ENCODE measurements at regions not wholly inside any gene's neighbourhood (a gene's known extent, or its start where the extent isn't known, plus 50 kb on each side); places are given as distances from the start of the nearest gene placed in this dataset.

DNA sequence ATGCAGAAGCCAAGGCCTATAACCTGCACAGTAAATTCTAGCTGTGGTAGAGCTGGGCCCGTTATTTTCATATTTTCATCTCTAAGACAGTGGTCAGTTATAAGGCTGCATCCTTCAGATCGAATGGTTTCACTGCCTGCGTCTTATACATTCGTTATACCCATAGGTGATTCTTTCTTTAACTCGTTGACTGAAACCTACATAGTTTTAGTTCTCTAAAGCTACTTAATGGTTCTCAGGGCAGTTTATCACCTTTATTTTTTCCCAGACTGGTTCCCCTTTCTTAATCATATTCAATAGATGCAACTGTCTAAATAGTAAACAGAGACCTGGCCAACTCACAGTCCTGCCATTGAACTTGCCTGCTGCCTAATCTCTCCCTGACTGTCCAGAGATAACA, 615.3 kb upstream of the SLITRK1 start:
- no peak for DNase-seq

DNA sequence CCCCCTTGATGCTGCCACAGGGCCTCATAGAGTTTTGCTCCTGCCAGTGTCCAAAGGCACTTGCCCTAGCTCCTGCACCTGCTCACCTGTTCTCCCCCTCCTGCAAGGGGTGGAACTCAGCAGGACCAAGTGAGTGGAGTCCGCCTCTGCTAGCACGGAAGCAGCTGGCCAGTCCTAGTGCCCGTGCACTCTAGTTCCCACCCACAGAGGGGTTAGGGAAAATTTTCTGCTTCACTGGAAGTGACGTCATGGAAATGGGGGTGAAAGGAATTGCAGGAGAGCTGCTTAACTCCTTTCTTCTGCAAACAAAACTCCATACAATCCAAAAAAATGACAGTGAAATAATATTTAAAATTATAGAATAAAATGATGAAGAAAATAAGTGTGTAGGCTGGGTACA, 609.7 kb upstream of the SLITRK1 start:
- DNase-seq = no peak

DNA sequence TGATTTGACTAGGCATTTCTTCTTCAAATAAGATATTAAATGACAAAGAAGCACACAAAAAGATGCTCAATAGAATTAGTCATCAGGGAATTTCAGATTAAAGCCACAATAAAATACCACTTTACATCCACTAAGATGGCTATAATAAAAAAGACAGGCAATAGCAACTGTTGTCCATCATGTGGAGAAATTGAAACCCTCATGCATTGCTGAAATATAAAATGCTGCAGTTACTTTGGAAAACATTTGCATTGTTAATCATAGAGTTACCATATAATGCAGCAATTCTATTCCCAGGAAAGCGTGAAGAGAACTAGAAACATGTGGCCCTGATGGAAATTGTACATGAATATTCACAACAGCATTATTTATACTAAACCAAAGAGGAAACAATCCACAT, 605.5 kb upstream of the SLITRK1 start:
- no peak for DNase-seq

DNA sequence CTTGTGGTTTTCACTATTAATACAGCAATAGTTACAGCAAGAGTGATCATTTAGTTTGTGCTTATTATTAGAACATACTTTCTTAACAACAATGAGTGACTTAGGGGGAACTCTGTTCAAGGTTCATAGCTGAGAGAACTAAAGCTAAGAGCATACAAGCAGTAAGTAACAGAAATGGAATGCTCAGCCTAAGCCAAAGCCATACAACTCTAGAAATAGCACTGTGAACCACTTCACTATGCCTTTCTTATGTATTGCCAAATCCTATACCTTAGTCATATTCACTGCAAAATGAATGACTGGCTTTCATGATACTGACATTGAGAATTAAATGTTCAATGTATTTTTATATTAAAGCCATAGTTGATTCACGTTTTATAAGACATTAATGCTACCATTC, 599.7 kb upstream of the SLITRK1 start:
- DNase-seq = no peak

DNA sequence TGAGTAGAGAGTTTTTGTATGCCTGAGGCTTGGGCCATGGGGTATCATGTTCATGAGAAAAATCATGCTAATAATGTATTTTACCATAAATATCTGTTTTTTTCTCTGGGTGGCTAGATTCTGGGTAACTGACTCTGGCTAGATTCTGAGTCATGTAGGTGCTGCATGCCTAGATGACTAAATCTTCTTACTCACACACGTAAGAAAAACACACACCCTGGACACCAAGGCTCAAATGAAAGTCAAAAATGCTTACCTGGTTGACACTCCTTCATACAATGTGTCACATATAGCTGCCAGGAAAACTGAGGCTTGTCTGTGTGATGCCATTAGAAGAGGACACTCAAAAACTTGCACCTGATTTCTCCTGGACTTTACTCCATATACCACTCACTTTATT, 597.4 kb upstream of the SLITRK1 start:
- DNase-seq = no peak

DNA sequence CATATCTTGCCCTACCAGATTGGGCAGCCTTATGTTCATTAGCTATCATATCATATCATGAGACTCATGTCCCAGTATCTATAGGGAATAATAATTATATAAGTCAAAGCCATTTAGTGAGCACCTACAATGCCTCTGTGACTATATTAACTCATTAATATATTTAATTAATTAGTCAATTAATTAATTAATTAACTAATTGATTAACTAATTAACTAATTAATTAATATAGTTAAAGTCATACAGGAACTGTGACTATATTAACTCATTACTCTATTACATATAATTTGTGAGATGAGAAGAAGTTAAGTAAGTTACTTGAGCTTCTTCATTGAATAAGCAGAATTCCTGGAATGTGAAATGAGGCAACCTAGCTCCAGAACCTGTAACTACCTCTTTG, 588.3 kb upstream of the SLITRK1 start:
- no peak for DNase-seq

DNA sequence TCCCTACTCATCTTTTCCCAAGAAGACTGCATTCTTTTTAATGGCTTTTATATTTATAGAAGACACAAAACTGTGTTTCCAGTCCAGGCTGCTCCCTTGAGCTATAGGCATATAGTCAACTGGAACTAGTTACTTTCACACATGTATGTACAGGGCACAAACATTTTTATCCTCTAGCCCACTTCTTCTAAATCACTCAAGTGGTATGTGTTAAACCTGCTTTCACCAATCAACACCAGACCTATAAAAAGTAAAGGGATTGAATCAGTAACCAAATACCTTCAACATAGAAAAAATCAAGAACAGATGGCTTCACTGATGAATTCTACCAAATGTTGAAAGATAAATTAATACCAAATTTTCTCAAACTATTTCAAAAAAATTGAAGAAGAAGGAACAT, 584.2 kb upstream of the SLITRK1 start:
- DNase-seq = no peak

DNA sequence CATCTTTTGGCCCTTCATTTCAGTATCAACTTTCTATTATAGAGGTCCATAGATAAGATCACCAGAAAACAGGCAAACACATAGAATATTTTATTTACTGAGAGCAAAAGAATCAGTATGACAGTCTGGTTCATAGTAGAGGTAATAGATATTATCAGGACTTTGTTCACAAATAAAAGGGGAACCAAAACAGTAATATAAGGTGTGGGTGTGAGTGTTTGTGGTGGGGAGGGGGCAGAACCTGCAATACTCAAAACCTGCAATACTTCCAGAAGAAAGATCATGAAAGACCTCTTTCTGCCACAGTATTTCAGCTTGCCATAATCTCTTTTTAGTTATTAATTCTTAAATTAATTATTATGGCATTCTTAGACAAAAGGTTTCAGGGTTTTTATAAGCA, 578.7 kb upstream of the SLITRK1 start:
- no peak for DNase-seq

DNA sequence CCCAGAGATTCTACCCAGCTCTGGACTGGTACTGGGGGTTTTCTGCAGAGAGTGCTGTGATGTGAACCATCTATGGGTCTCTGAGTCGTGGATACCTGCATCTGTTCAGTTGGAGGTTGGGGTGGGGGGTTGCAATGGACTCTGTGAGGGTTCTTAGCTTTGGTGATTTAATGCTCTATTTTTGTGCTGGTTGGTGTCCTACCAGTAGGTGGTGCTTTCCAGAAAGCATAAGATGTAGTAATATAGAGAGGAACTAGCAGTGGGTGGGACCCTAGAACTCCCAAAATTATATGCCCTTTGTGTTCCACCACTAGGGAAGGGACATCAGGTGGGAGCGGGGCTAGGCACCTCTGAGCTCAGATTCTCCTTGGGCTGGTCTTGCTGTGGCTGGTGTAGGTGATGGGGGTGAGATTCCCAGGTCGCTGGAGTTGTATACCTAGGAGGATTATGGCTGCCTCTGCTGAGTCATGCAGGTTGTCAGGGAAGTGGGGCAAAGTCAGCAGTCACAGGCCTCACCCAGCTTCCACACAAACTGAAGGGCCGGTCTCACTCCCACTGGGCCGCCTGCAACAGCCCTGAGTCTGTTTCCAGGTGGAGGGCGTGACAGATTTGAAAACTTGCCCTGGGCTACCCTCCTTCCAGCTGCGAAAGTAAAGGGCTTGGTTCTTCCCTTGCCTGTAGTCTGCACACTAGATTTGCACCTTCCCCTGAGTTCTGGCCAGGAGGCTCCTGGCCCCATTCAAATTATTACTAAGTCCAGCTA, 573.0 kb upstream of the SLITRK1 start:
- DNase-seq = no peak

DNA sequence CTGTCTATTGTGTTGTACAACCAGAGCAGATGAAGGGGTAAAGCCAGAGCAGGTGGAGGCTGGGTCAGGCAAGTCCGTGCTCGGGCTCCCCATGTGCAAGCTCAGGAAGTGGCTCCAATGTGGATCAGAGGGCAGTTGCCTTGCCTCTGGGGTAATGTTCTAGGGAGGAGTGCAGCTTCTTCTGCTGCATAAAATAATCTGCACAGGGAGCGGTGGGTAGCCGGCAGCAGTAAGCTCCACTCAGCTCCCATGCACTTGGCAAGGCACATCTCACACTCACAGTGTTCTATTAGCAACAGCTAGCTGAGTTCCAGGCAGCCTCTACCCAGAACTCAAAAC, 565.3 kb upstream of the SLITRK1 start:
- no peak for DNase-seq

DNA sequence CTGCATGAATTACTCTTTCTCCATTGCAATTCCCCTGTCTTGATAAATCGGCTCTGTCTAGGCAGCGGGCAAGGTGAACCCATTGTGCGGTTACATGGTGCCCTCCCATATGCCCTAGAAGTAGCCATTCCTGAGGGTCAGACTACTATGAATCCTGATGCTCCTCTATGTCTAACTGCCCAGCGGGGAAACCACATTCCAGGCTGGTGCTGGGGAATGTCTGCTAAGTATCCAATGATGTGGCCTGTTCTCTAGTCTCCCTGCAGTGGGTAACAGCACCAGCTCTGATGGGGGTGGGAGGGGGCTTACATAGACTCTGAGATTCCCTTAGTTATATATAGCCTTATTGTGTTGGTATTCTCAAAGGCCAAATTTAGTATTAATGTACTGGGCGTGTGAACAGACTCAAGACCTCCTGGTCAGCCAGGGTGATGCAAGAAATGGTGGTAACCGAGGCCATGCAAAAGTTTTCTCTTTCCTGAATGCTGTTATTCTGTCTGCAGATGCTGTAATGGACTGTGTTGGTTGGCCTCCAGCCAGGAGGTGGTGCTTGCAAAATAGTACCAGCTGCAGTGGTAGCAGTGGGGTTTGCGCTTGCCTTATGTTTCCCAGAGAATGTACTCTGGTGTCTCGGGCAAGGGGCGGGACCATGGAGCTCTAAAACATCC, 564.8 kb upstream of the SLITRK1 start:
- peak; percentile 4 for DNase-seq

DNA sequence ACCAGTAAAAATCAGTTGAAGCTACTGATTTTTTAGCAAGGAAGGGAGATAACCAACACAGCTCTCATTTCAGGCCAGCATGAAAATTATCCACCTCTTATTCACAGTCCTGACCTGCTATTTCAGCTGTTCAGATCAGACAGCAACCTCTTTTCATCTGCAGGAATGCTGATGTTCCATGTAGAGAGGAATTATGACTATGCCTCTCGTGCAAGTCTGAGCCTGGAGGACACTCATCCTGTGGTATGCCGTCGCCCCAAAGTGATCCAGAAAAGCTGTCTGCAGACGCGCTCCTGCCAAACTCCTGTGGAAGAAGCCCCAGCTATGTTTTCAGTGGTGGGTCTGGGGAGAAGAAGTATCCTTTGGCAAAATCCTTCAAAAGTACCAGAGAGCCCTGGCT, 563.5 kb upstream of the SLITRK1 start:
- no peak for DNase-seq

DNA sequence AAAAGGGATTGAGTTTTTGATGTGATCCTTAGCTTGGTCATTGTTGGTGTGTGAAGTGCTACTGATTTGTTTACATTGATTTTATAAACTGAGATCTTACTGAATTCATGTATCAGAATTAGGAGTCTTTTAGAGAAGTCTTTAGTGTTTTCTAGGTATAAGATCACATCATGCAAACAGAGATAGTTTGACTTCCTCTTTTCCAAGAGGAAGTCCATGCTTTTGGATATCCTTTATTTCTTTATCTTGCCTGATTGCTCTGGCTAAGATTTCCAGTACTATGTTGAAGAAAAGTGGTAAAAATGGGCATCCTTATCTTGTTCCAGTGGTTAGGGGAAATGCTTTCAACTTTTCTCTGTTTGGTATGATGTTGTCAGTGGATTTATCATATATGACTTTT, 561.2 kb upstream of the SLITRK1 start:
- no peak for DNase-seq

DNA sequence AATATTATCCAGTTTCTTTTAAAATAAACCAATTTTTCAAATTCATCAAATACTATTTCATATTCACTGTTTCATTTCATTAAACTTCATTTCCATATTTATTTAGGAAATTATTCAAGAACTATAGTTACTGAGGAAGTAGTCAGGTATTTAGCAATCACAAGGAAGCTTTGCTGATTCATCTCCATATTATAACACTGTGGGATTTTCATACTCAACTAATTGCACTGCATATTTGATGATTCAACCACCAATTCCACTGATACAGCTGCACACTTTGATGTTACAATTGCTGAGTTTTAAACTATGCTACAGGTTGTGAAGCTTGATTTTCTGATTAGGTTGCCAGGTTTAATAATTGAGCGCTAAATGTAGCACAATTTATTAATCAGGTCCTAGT, 556.8 kb upstream of the SLITRK1 start:
- no peak for DNase-seq

DNA sequence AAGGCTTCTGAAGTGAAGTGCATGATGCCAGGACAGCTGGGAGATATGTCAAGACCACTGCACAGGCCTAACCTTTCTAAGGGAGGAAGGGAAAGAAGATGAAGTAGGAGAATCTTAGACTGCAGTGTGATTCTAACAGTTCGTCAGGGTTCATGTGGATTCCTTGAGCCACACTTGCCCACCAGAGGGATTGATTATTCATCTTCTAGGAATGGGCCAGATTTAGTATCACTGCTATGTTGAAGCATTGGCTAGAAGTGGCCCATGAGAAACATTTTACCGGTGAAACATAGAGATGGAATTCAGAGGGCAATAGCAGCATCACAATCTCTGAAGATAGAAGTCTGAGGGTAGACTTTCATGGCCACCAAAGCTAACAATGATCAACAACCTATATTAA, 550.8 kb upstream of the SLITRK1 start:
- no peak for DNase-seq

DNA sequence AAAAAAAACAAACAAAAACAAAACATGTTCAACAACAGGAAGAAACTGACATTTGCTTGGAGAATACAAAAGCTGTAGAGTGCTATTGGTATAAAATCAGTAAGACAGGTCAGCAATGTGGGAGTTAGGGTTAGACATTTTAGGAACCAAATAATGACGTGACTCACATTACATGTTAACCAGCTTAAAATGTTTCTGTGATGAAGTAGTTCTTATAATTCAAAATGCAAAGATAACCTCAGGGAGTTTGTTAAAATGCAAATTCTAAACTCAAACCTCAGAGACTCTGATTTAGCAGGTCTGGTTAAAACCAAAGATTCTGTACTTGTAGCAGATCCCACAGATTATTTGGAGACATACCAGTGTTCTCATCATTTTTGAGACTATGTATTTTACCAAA, 549.4 kb upstream of the SLITRK1 start:
- no peak for DNase-seq

DNA sequence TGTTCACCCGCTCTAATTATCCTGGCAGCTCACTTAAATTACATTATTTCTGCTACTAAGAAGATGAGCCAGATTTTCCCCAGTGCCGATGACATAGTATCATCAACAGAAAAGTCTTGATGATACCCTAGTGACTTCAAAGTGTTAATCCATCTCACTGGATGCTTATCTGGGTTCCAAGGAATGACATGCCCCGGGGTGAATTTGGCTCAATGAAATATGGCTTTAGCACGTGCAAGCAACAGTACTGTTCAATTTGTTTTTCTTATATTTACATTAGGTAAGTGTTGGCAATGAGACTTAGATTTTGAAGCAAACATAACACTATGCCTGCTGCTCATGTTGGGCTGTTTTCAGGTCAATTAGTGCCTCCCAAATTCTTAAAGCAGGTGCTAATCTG, 548.2 kb upstream of the SLITRK1 start:
- DNase-seq = peak; percentile 3

DNA sequence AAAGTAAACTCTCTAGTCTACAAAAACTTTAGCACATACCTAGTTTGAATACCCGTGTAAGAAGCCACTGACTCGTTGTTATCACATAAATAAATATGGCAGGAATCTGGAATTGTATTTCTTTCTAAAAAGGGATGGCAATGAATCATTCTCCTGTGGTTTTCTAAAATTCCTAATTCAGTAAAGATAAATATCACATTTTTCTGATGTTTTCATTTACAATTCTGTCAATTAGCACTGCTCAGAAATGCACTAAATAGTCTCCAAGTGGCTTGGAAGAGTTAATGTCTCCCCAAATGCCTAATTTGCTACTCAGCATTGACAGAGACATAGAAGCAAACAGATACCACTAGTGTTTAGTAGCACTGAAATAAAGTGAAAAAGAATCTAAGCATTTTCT, 547.7 kb upstream of the SLITRK1 start:
- no peak for DNase-seq

DNA sequence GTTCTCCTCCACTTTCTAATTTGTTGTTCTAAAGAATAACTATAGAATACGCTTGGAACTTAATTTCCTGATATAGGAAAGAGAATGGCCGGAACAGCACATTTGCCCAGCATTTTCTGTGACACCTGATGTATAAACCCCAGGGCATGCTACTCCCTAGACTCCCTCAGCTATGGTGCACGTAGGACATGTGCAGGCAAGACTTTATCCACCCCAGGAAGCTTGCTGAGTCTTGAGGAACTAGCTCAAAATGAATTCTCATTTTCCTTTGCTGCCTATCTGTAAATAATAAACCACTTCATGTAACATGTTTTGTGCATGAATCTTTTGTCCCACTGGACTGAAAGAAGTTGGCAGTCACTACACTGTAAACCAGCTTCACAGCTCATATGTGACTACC, 535.8 kb upstream of the SLITRK1 start:
- DNase-seq = no peak

DNA sequence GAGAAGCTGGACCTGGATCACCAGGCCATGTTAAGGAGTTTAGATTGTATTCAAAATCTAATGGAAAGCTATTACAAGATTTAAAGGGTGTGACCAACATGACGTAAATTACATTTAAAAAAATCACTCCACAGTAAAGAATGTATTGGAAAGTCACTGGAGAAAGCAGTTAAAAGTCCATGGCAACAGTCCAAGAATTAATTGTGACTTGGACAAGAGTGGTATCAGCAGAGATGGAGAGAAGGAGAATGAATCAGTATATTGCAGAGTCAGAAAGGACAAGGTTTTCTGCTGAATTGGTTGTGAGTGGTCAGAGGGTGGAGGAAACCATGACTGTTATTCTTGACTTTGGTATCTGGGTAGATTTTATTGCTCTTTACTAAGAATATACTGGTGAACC, 535.1 kb upstream of the SLITRK1 start:
- DNase-seq = no peak

DNA sequence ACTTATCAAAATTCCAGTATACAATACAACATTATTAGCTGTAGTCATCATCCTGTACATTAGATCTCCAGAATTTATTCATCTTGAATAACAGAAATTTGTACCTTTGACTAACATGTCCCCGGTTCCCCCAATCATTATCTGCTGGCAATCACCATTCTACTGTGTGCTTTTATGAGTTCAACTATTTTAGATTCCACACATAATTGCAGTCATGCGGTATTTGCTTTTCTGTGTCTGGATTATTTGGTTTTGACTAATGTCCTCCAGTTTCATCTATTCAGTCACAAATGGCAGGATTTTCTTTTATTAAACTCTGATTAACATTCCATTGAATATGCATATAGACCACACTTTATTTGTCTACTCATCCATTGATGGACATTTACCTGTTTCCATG, 530.7 kb upstream of the SLITRK1 start:
- no peak for DNase-seq

DNA sequence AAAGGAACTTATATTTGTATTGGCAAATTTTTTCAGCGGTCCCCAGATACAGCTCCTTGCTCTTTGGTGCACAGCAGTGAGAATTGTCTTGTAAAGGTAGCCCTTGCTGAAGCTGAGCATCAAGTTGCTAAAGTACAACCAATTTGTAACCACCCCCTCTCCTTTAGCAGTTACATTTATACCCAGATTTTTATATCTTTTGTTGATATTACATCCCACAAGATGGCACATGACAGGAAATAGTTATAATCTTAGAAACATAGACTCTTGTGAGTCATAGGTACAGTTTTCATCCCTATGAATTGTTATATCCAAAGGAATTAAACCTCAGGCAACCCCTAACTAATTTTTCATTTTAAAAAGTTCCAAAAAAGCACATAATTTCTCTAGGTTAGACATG, 523.0 kb upstream of the SLITRK1 start:
- no peak for DNase-seq

DNA sequence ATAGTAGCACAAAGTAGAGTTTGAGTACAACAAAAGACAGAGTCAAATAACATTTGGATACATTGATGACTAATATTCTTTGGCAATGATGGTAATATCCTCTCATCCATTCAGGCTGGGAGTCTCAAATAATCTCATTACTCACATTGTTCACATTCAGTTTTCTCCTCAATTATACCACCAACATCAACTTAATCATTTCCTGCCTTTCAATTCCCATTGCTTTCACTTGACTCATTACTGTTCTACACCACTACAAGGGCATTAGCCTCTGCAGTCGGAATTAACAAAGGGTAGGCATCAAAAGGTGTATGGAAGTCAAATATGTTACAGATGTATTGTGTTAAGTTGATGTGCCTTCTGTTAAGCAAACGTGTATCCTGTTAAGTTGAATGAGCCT, 518.4 kb upstream of the SLITRK1 start:
- no peak for DNase-seq

DNA sequence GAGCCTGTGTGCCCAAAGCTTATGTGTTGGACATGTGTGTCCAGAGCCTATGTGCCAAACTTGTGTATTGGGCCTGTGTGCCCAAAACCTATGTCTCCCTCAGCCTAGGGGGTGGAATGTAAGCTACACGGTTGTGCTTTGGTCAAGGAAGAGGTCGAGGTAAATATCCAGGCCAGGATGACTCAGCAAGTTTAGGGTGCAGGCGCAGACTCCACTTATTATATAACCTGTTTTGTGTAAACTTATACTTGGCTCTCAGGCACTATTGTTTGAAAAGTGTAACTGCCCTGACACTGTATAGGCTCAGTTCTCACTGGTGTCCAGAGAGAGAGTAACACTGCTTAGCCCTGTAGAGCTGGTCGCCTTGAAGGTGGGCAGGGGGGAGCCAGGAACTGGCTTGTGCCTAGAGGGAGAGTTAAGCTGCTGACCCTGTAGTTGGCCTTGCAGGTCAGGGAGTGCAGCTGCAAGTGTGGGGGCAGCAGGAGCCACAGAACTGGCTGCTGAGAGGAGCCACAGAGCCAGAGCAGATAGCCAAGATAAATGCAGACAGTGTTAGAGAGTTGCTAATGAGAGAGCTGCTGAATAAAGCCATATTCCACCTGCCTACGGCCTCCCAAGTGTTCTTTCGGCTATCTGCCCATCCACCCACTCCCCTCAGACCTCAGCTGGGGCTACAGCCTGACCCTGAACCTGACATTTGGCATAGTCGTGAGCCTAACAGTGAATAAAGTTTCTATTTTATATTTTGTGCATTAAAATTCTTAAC, 517.2 kb upstream of the SLITRK1 start:
- DNase-seq = no peak

Data from NCI-H345 (cell line).